GM19239 (cell line): ENCODE measurements at regions not wholly inside any gene's neighbourhood (a gene's known extent, or its start where the extent isn't known, plus 50 kb on each side); places are given as distances from the start of the nearest gene placed in this dataset.
A peak's percentile ranks its signal among the peaks of the same experiment; 100 is the strongest.
"Not testable (repeated sequence)": the region's sequence is repeated elsewhere in the genome, so short reads cannot be mapped to it uniquely, and the experiment has no call there.

Source experiments
- DNase-seq: peaks from one replicate; pipeline ENCODE4 v3.0.0; 2011; ENCODE audit warnings: low spot score; ENCODE audit not compliant: insufficient read length
- FAIRE-seq: peaks from 2 replicates; lab custom pipeline; 2011; peaks lifted over from hg19 to GRCh38; lab: Jason Lieb, UNC

DNA sequence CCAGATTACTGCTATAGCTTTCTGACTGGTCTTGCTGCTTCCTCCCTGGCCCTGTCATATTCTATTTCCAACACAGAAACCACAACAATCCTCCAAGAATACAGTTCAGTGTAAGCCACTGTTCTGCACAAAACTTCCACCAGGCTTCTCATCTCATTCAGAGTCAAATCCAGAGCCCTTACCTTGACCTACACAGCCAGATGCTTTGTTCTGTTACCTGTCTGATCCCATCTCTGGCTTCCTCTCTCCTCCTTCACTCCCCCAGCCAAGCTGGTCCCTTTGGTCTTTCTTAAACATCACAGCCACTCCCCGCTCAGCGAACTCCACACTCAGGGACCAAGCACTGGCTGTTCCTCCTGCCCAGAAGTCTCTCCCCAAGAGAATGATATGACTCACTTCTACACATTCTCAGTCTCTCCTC is 84.8 kb upstream of the BMP2K start:
- no peak for DNase-seq
- no peak for FAIRE-seq

GRCh38 chr4:78691971-78692821 is 84.0 kb upstream of the BMP2K start:
- no peak for DNase-seq
- FAIRE-seq = no peak

- FAIRE-seq (no peak), DNase-seq (no peak)
Observed at GRCh38 chr4:78692822-78693170, 83.4 kb upstream of the BMP2K start.

DNA sequence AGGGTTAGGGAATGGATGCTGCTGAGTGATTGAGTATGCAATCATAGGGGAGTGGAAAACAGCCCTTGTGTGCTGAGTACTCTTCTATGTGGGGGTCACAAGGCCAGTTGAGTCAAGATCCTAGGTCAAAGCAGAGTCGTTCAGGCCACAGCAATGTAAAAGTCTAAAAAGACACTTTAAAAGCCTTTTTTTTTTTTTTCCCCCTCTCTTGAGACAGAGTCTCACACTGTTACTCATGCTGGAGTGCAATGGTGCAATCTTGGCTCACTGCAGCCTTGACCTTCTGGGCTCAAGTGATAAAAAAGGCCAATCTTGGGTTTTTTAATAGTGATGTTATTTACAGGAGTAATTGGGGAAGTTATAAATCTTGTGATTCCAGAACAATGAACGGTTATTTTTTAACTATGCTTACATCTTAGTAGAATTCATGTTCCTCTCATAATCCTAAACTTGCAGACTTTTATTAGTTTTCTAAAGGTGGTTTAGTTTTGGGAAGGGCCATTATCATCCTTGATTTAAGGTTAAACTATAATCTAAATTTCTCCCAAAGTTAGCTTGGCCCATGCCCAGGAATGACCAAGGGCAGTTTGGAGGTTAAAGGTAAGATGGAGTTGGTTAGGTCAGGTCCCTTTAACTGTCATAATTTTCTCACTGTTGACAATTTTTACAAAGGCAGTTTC is 82.2 kb upstream of the BMP2K start:
- DNase-seq (no peak), FAIRE-seq (no peak)

- DNase-seq (no peak), FAIRE-seq (no peak)
Observed at GRCh38 chr4:78694457-78694787, 81.7 kb upstream of the BMP2K start.

DNA sequence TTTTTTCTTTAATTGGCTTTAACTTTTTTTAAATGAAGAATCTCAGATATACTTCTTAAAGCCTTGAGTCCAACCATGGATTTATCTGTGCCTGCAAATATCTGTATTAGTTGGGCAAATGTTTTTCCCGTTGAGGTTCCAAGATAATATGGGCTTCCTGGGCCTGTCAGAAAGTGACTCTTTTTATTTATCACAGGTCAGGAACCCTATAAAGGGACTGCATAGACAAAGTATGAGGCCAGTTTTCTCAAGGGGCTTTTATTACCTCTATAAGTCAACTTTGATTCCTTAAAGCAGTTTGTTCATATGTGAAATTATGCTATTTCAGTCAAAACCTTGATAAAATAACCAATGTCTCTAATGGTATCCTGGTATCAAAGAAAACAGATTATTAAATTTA is 80.2 kb upstream of the BMP2K start:
- no peak for FAIRE-seq

GRCh38 chr4:78703079-78703478 is 73.1 kb upstream of the BMP2K start:
- DNase-seq (no peak), FAIRE-seq (no peak)

More for the DNA sequence above, 80.2 kb upstream of the BMP2K start:
- no peak for DNase-seq

DNA sequence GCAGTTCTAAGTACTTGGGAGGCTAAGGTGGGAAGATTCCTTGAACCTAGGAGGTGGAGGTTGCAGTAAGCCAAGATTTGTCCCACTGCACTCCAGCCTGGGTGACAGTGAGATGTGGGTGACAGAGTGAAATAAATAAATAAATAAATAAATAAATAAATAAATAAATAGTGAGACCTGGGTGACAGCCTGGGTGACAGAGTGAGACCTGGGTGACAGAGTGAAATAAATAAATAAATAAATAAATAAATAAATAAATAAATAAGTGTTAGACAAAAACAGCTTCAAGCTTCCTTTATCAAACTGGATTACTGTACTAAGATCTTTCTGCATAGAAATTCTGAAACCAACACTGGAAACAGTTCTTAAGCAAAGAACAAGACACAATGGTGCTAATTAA is 71.8 kb upstream of the BMP2K start:
- FAIRE-seq = no peak
- no peak for DNase-seq

- DNase-seq = no peak
- FAIRE-seq = no peak
Observed at GRCh38 chr4:78704981-78705683, 71.0 kb upstream of the BMP2K start.

- FAIRE-seq (no peak), DNase-seq (no peak)
Observed at GRCh38 chr4:78706302-78706701, 69.8 kb upstream of the BMP2K start.

DNA sequence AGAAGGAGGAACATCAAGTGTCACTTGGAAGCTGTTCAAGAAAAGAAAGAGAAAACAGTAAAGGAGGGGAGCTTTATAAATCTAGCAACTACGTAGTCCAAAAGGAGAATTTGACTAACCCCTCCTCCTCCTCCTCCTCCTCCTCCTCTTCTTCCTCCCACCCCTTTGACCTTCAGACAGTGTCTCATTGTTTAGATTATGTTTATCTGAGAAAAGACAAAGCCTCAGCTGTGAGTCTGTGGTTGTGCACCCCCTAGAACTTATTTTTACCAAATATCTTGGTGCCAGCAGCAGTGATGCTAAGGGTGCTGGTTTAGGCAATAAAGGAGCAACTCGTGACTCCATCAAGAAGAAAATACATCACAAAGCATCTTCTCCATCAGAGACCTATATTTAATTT is 68.9 kb upstream of the BMP2K start:
- DNase-seq = no peak
- no peak for FAIRE-seq

DNA sequence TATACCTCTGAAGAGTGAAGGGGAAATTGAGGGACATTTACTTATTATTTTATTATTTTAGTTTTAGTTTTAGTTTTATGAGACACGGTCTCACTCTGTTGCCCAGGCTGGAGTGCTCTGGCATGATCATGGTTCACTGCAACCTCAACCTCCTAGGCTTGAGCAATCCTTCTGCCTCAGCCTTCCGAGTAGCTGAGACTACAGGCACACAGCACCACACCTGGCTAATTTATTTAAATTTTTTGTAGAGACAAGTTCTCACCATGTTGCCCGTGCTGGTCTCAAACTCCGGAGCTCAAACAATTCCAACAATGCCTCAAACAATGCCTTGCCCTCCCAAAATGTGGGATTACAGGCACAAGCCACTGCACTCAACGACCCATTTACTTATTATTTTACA is 68.4 kb upstream of the BMP2K start:
- DNase-seq (no peak), FAIRE-seq (peak; percentile 53)

DNA sequence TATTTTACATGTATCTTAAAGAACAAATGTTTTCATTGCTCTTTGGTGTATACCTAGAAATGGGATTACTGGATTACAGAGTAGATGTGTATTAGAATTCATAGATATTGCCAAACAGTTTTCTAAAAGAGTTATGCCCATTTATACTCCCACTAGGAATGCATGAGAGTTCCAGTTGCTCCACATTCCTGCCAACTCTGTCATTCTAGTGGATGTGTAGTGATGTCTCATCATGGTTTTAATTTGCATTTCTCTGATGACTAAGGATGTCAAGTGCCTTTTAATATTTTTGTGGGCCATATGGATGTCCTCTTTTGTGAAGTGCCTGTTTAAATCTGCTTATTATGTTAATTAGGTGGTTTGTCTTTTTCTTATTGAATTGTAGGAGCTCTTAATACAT is 65.6 kb upstream of the BMP2K start:
- FAIRE-seq (no peak), DNase-seq (no peak)

DNA sequence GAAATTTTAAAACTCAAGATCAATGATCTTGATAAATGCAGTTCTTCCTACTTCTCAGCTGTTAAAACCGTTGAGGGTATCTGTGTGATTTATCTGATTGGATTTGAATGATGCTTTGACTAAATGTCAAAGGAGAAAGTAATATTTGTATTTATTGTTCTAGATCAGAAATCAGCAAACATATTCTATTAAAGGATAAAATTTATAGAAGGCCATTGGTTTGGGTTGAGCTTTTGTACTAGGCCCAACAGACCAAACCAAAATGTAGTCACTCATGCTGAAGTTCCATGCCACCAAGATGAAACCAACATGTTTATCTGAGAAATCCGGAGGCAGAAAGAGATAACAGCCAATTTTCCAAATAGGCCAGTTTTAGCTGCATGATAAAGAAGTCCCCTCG is 64.5 kb upstream of the BMP2K start:
- FAIRE-seq (no peak), DNase-seq (no peak)

DNA sequence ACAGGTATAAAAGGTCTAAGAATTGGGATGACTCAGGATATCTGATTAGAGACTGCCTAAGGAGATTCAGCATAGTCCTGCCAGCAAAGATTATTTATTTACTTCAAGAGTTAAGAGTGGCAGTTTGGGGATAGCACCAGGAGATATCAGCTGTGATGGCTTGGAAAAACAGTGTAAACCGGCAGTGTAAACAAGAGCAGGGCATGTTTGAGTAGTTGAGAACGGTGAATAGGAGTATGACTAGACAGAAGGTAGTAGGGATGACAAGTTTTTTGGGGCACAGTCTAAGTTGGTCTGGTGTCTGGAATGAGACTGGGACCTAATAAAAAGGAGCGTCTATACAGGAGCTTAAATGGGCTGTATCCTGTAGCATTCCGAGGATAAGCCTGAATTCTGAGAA is 61.6 kb upstream of the BMP2K start:
- not testable (repeated sequence) for DNase-seq, FAIRE-seq

- not testable (repeated sequence) for FAIRE-seq
Observed at GRCh38 chr4:78715372-78715771, 60.8 kb upstream of the BMP2K start.

GRCh38 chr4:78717712-78718111 is 58.4 kb upstream of the BMP2K start:
- FAIRE-seq, DNase-seq: not testable (repeated sequence)

More at GRCh38 chr4:78715372-78715771, 60.8 kb upstream of the BMP2K start:
- DNase-seq = not testable (repeated sequence)

DNA sequence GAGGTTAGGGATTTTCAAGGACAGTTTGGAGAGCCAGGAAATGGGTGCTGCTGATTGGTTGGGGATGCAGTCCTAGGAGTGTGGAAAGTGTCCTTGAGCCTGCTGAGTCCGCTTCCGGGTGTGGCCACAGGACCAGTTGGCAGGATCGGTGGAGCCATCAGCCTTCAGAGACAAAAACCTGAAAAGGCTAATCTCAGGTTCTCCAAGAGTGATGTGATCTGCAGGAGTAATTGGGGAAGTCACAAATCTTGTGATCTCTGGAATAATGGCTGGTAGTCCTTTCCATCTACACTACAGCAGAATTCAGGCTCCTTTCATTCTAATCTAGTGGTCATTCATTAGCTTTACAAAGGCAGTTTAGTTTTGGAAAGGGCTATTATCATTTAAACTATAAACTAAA is 55.9 kb upstream of the BMP2K start:
- FAIRE-seq (no peak), DNase-seq (no peak)

DNA sequence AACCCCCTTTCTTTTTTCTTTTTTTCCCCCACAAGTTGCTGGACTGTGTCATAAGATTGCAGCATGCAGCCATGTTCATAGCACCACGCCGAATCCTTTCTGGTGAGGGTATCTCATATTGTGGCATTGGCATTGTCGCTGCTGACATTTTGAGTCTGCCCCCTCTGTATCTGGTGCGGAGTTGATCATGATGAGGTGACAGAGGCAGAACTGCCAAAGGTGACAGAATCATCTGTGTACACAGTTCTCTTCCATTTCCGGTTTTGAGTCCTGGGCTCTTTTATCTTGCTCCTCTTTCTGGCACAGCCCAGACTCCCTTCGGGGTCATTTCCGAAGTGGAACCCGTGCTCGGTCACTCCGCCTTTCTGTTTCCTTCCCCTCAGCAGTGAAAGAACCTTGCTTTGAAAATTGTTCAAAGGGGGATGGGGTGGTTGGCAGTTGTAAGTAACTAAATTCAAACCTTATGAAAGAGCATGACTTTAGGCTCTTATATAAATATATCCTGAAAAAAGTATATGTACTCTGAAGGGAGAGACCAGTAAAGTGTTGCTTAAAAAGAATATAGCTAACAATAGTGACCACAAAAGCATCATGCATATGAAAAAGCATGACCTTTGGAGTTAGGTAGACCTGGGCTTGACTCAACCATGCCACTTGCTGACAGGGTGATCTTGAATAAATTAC is 55.0 kb upstream of the BMP2K start:
- peak; percentile 86 for FAIRE-seq
- DNase-seq = peak; percentile 38

DNA sequence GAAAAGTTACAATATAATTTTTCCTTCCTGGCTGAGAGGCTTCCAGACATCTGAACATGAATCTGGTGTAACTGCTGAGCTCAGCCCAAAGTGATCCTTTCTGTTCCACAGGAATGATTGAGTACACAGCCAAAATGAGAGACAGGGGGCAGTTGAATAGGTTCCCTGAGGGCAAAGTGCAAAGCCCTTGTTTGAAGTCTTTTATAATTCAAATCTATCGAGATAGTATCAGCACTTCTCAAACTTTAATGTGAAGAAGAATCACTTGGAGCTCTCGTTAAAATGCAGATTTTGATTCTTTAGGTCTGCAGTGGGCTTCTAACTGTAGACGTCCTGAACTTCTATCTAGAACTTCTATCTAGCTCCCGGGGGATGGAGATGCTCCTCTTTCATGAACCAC is 54.4 kb upstream of the BMP2K start:
- DNase-seq (no peak), FAIRE-seq (no peak)

GRCh38 chr4:78722320-78722719 is 53.8 kb upstream of the BMP2K start:
- DNase-seq = no peak
- no peak for FAIRE-seq
